CD8-positive, alpha-beta memory T cell (primary cell): ENCODE measurements at regions not wholly inside any gene's neighbourhood (a gene's known extent, or its start where the extent isn't known, plus 50 kb on each side); places are given as distances from the start of the nearest gene placed in this dataset.

Source experiments
- CTCF ChIA-PET: fragments of 350-600 bp; sonication (Branson Sonifier 250); formaldehyde crosslinking; loops from one replicate; lab custom pipeline; 2021; ENCODE audit warnings: antibody characterized with exemption; lab: Charles Lee
- POLR2A ChIA-PET: fragments of 350-600 bp; sonication (Branson Sonifier 250); formaldehyde crosslinking; loops from one replicate; lab custom pipeline; 2021; ENCODE audit warnings: antibody characterized with exemption; lab: Charles Lee
- DNase-seq, 5 donors: peaks; one replicate each; pipeline versions ENCODE4 v3.0.0 to v3.0.0-alpha.2; 2020 to 2022; ENCODE audit warnings: mixed read lengths in 1 of 5
- H3K27ac ChIP-seq: one replicate; pipeline ENCODE4 v1.7.0; 2013; ENCODE audit warnings: low read depth, mild to moderate bottlenecking, low read length, moderate library complexity
- H3K27me3 ChIP-seq: 2 replicates; pipeline ENCODE4 v1.7.0; 2013; ENCODE audit warnings: low read length, mild to moderate bottlenecking; ENCODE audit not compliant: insufficient read depth, poor library complexity, severe bottlenecking
- H3K36me3 ChIP-seq: 2 replicates; pipeline ENCODE4 v1.7.0; 2013; ENCODE audit warnings: mild to moderate bottlenecking, low read length, moderate library complexity; ENCODE audit not compliant: insufficient read depth
- H3K4me1 ChIP-seq: 2 replicates; pipeline ENCODE4 v1.7.0; 2013; ENCODE audit warnings: mild to moderate bottlenecking, low read length, moderate library complexity; ENCODE audit not compliant: insufficient read depth
- H3K4me3 ChIP-seq: 2 replicates; pipeline ENCODE4 v1.7.0; 2013; ENCODE audit warnings: mild to moderate bottlenecking, low read length
- H3K9me3 ChIP-seq: 2 replicates; pipeline ENCODE4 v1.7.0; 2013; ENCODE audit warnings: mild to moderate bottlenecking, low read length
- H3K27ac Mint-ChIP-seq, 8 donors: one replicate each; pipeline ENCODE4 v1.8.0; 2020 to 2021; ENCODE audit warnings: mixed read lengths in 8 of 8, mild to moderate bottlenecking in 6 of 8, inconsistent platforms in 3 of 8, moderate library complexity in 3 of 8
- H3K27me3 Mint-ChIP-seq, 2 donors: one replicate each; pipeline ENCODE4 v1.8.0; 2020 to 2021; ENCODE audit warnings: mixed read lengths in 2 of 2, mild to moderate bottlenecking in 1 of 2, moderate library complexity in 1 of 2
- H3K36me3 Mint-ChIP-seq, 3 donors: one replicate each; pipeline ENCODE4 v1.8.0; 2020 to 2021; ENCODE audit warnings: mixed read lengths in 3 of 3, inconsistent platforms in 1 of 3, mild to moderate bottlenecking in 1 of 3
- H3K4me1 Mint-ChIP-seq, 3 donors: one replicate each; pipeline ENCODE4 v1.8.0; 2020 to 2021; ENCODE audit warnings: mixed read lengths in 3 of 3, inconsistent platforms in 1 of 3, mild to moderate bottlenecking in 1 of 3
- H3K4me3 Mint-ChIP-seq, 7 donors: one replicate each; pipeline ENCODE4 v1.8.0; 2020 to 2021; ENCODE audit warnings: mixed read lengths in 7 of 7, mild to moderate bottlenecking in 6 of 7, moderate library complexity in 4 of 7, inconsistent platforms in 2 of 7
- H3K9me3 Mint-ChIP-seq, 5 donors: one replicate each; pipeline ENCODE4 v1.8.0; 2020 to 2022; ENCODE audit warnings: mixed read lengths in 5 of 5, mild to moderate bottlenecking in 3 of 5, moderate library complexity in 2 of 5, inconsistent platforms in 1 of 5

- H3K27me3 Mint-ChIP-seq, result peaks cover 12 to 68% of the 10 kb centered on the region in 2 donors
- no peaks in the 10 kb centered on the region for H3K36me3 Mint-ChIP-seq
- Histone ChIP-seq H3K36me3 (no peaks in the 10 kb centered on the region), H3K4me1 (no peaks in the 10 kb centered on the region), H3K27me3 (peaks cover 4% of the 10 kb centered on the region), H3K27ac (no peak overlapping the region), H3K4me3 (no peak overlapping the region), H3K9me3 (no peaks in the 10 kb centered on the region)
- H3K4me3 Mint-ChIP-seq, result no peak overlapping the region
- H3K27ac Mint-ChIP-seq, result no peak overlapping the region
- CTCF ChIA-PET, result no interaction called here
- H3K9me3 Mint-ChIP-seq, result peaks cover 0 to 3% (median 0%) of the 10 kb centered on the region in 5 donors
- DNase-seq, result no peak
- no peaks in the 10 kb centered on the region for H3K4me1 Mint-ChIP-seq
- POLR2A ChIA-PET, result no interaction called here
Observed at GRCh38 chr18:75500545-75500944, 73.0 kb upstream of the SMIM21 start.

GRCh38 chr18:75497576-75498235 lies 70.2 kb upstream of the SMIM21 start:
- no peak overlapping the region for H3K27ac Mint-ChIP-seq

GRCh38 chr18:75496151-75496550 lies 68.6 kb upstream of the SMIM21 start:
- no peaks in the 10 kb centered on the region for H3K4me1 ChIP-seq
- H3K27me3 ChIP-seq, result peaks cover 4% of the 10 kb centered on the region
- Mint-ChIP-seq H3K4me1 (no peaks in the 10 kb centered on the region), H3K27ac (no peak overlapping the region), H3K27me3 (peaks cover 13 to 60% of the 10 kb centered on the region in 2 donors), H3K9me3 (no peaks in the 10 kb centered on the region), H3K4me3 (no peak overlapping the region), H3K36me3 (no peaks in the 10 kb centered on the region)
- H3K27ac ChIP-seq, result no peak overlapping the region
- no peak for DNase-seq
- ChIA-PET POLR2A (no interaction called here), CTCF (interaction anchor here (1.1 to 1.3 kb wide), 2 partner anchors 9 to 17 kb away, joined by 3 to 6 read pairs; no protein-coding TSS in a partner anchor)
- no peaks in the 10 kb centered on the region for H3K36me3 ChIP-seq
- no peak overlapping the region for H3K4me3 ChIP-seq
- H3K9me3 ChIP-seq, result no peaks in the 10 kb centered on the region

More at GRCh38 chr18:75497576-75498235, 70.2 kb upstream of the SMIM21 start:
- Histone ChIP-seq H3K27ac (no peak overlapping the region), H3K36me3 (no peaks in the 10 kb centered on the region), H3K27me3 (peaks cover 4% of the 10 kb centered on the region), H3K4me3 (no peak overlapping the region), H3K4me1 (no peaks in the 10 kb centered on the region), H3K9me3 (no peaks in the 10 kb centered on the region)
- Mint-ChIP-seq H3K27me3 (peaks cover 12 to 58% of the 10 kb centered on the region in 2 donors), H3K36me3 (no peaks in the 10 kb centered on the region), H3K4me1 (no peaks in the 10 kb centered on the region), H3K4me3 (no peak overlapping the region), H3K9me3 (no peaks in the 10 kb centered on the region)
- POLR2A ChIA-PET, result no interaction called here
- CTCF ChIA-PET, result no interaction called here
- DNase-seq, result no peak

GRCh38 chr18:75492852-75493251 lies 65.3 kb upstream of the SMIM21 start:
- peaks cover 11 to 56% of the 10 kb centered on the region in 2 donors for H3K27me3 Mint-ChIP-seq
- H3K36me3 Mint-ChIP-seq, result no peaks in the 10 kb centered on the region
- no peak overlapping the region for H3K4me3 Mint-ChIP-seq
- POLR2A ChIA-PET, result no interaction called here
- no peaks in the 10 kb centered on the region for H3K36me3 ChIP-seq
- H3K27ac ChIP-seq, result no peak overlapping the region
- H3K27me3 ChIP-seq, result peaks cover 4% of the 10 kb centered on the region
- H3K4me1 ChIP-seq, result no peaks in the 10 kb centered on the region
- no peaks in the 10 kb centered on the region for H3K4me1 Mint-ChIP-seq
- CTCF ChIA-PET, result no interaction called here
- no peaks in the 10 kb centered on the region for H3K9me3 Mint-ChIP-seq
- no peak for DNase-seq
- no peak overlapping the region for H3K4me3 ChIP-seq
- no peaks in the 10 kb centered on the region for H3K9me3 ChIP-seq
- H3K27ac Mint-ChIP-seq, result no peak overlapping the region

GRCh38 chr18:75491361-75491760 lies 63.9 kb upstream of the SMIM21 start:
- Histone ChIP-seq H3K27me3 (peaks cover 3% of the 10 kb centered on the region), H3K4me3 (no peak overlapping the region), H3K9me3 (no peaks in the 10 kb centered on the region), H3K27ac (no peak overlapping the region), H3K36me3 (no peaks in the 10 kb centered on the region), H3K4me1 (no peaks in the 10 kb centered on the region)
- POLR2A ChIA-PET, result no interaction called here
- Mint-ChIP-seq H3K4me3 (no peak overlapping the region), H3K36me3 (no peaks in the 10 kb centered on the region), H3K9me3 (no peaks in the 10 kb centered on the region), H3K27me3 (peaks cover 13 to 56% of the 10 kb centered on the region in 2 donors), H3K4me1 (no peaks in the 10 kb centered on the region), H3K27ac (no peak overlapping the region)
- DNase-seq, result no peak
- CTCF ChIA-PET, result no interaction called here

- no peak overlapping the region for H3K4me3 Mint-ChIP-seq
- H3K27ac ChIP-seq, result no peak overlapping the region
- ChIA-PET CTCF (no interaction called here), POLR2A (no interaction called here)
- H3K36me3 ChIP-seq, result no peaks in the 10 kb centered on the region
- no peaks in the 10 kb centered on the region for H3K9me3 Mint-ChIP-seq
- no peak overlapping the region for H3K27ac Mint-ChIP-seq
- H3K4me1 ChIP-seq, result no peaks in the 10 kb centered on the region
- H3K4me1 Mint-ChIP-seq, result no peaks in the 10 kb centered on the region
- peaks cover 11 to 54% of the 10 kb centered on the region in 2 donors for H3K27me3 Mint-ChIP-seq
- H3K4me3 ChIP-seq, result no peak overlapping the region
- H3K9me3 ChIP-seq, result no peaks in the 10 kb centered on the region
- H3K36me3 Mint-ChIP-seq, result no peaks in the 10 kb centered on the region
- H3K27me3 ChIP-seq, result no peaks in the 10 kb centered on the region
- DNase-seq, result no peak
Observed at GRCh38 chr18:75489493-75490190, 62.1 kb upstream of the SMIM21 start.

- Mint-ChIP-seq H3K36me3 (no peaks in the 10 kb centered on the region), H3K27ac (no peak overlapping the region), H3K9me3 (no peaks in the 10 kb centered on the region), H3K27me3 (peaks cover 10 to 58% of the 10 kb centered on the region in 2 donors), H3K4me3 (no peak overlapping the region), H3K4me1 (peaks cover 0 to 2% (median 0%) of the 10 kb centered on the region in 3 donors)
- H3K27me3 ChIP-seq, result no peaks in the 10 kb centered on the region
- no peak overlapping the region for H3K4me3 ChIP-seq
- no peaks in the 10 kb centered on the region for H3K4me1 ChIP-seq
- H3K9me3 ChIP-seq, result no peaks in the 10 kb centered on the region
- DNase-seq, result no peak
- ChIA-PET POLR2A (no interaction called here), CTCF (no interaction called here)
- no peaks in the 10 kb centered on the region for H3K36me3 ChIP-seq
- H3K27ac ChIP-seq, result no peak overlapping the region
Observed at GRCh38 chr18:75483662-75484061, 56.2 kb upstream of the SMIM21 start.

GRCh38 chr18:75482880-75483279 lies 55.4 kb upstream of the SMIM21 start:
- Mint-ChIP-seq H3K9me3 (no peaks in the 10 kb centered on the region), H3K36me3 (no peaks in the 10 kb centered on the region), H3K4me3 (no peak overlapping the region), H3K27ac (no peak overlapping the region), H3K27me3 (peaks cover 8 to 54% of the 10 kb centered on the region in 2 donors), H3K4me1 (peaks cover 0 to 2% (median 0%) of the 10 kb centered on the region in 3 donors)
- Histone ChIP-seq H3K27me3 (no peaks in the 10 kb centered on the region), H3K4me1 (no peaks in the 10 kb centered on the region), H3K9me3 (no peaks in the 10 kb centered on the region), H3K4me3 (no peak overlapping the region), H3K27ac (no peak overlapping the region), H3K36me3 (no peaks in the 10 kb centered on the region)
- no peak for DNase-seq
- ChIA-PET CTCF (no interaction called here), POLR2A (no interaction called here)
